Endothelial cell of umbilical vein (primary cell): ENCODE measurements at regions not wholly inside any gene's neighbourhood (a gene's known extent, or its start where the extent isn't known, plus 50 kb on each side); places are given as distances from the start of the nearest gene placed in this dataset.

Experiments
- BruUV-seq: library from RNA; stranded (reverse); fragments of 400-500 nt; replicated peaks from 2 replicates; lab custom pipeline; 2021; lab: Mats Ljungman, UMichigan
- CTCF ChIA-PET: fragments of 300-600, 350-600 bp; sonication (Branson Sonifier 250); formaldehyde crosslinking; loops from one replicate; lab custom pipeline; 2021; ENCODE audit warnings: antibody characterized with exemption, inconsistent platforms; lab: Charles Lee
- POLR2A ChIA-PET: fragments of 300-600, 350-600 bp; sonication (Branson Sonifier 250); formaldehyde crosslinking; loops from one replicate; lab custom pipeline; 2021; ENCODE audit warnings: antibody characterized with exemption, inconsistent platforms; lab: Charles Lee
- DNase-seq: peaks from one replicate; pipeline ENCODE4 v3.0.0-alpha.2; 2011; ENCODE audit warnings: low read depth, low spot score
- FAIRE-seq: peaks from 2 replicates; lab custom pipeline; 2011; peaks lifted over from hg19 to GRCh38; lab: Jason Lieb, UNC
- H2AFZ ChIP-seq: 2 replicates; pipeline ENCODE4 v1.6.0; 2012; ENCODE audit warnings: low read depth, low read length, control low read depth, inconsistent platforms
- H3K27ac ChIP-seq: 2 replicates; pipeline ENCODE4 v1.5.1; 2011; ENCODE audit warnings: low read depth, mild to moderate bottlenecking, control low read depth, low read length, moderate library complexity; ENCODE audit not compliant: insufficient read depth
- H3K27me3 ChIP-seq, 2 experiments: 2 replicates each; pipeline versions ENCODE4 v1.6.0 to v1.6.1; 2011; ENCODE audit warnings: low read length in 2 of 2, mixed read lengths in 1 of 2; ENCODE audit not compliant: control insufficient read depth in 2 of 2, insufficient read depth in 2 of 2
- H3K36me3 ChIP-seq, 2 experiments: 2 replicates in 1 of 2; 3 replicates in 1 of 2; pipeline ENCODE4 v1.5.1; 2011; ENCODE audit warnings: low read length in 2 of 2, mild to moderate bottlenecking in 1 of 2, moderate library complexity in 1 of 2; ENCODE audit not compliant: control insufficient read depth in 2 of 2, insufficient read depth in 2 of 2; ENCODE audit errors: extremely low read depth in 1 of 2
- H3K4me1 ChIP-seq: 3 replicates; pipeline ENCODE4 v1.5.1; 2011; ENCODE audit warnings: mild to moderate bottlenecking, low read length; ENCODE audit not compliant: control insufficient read depth, insufficient read depth; ENCODE audit errors: extremely low read depth
- H3K4me2 ChIP-seq: 2 replicates; pipeline ENCODE4 v1.6.1; 2011; ENCODE audit warnings: low read length, control low read depth, mixed read lengths; ENCODE audit not compliant: insufficient read depth
- H3K4me3 ChIP-seq, 3 experiments: fragments of 200-600 bp in 1 of 3; sonication (generic), shearing (Covaris generic) in 1 of 3; replicated peaks in 1 of 3; 2 replicates each; pipeline ENCODE4 v1.5.1; 2011 to 2016; ENCODE audit warnings: control low read depth in 3 of 3, low read length in 3 of 3, mild to moderate bottlenecking in 2 of 3, inconsistent platforms in 1 of 3, low read depth in 1 of 3, moderate library complexity in 1 of 3; ENCODE audit not compliant: insufficient read depth in 1 of 3
- H3K79me2 ChIP-seq: 2 replicates; pipeline ENCODE4 v1.6.0; 2012; ENCODE audit warnings: low read length, inconsistent platforms; ENCODE audit not compliant: control insufficient read depth, insufficient read depth
- H3K9ac ChIP-seq: replicated peaks from 2 replicates; pipeline ENCODE3; 2011; ENCODE audit warnings: low read length, control low read depth; ENCODE audit not compliant: insufficient read depth; ENCODE audit errors: extremely low read depth
- H3K9me1 ChIP-seq: replicated peaks from 3 replicates; pipeline ENCODE4 v1.6.0; 2011; ENCODE audit warnings: mild to moderate bottlenecking, low read length; ENCODE audit not compliant: control insufficient read depth, insufficient read depth; ENCODE audit errors: extremely low read depth
- H3K9me3 ChIP-seq: replicated peaks from 2 replicates; pipeline ENCODE4 v1.5.1; 2012; ENCODE audit warnings: low read length, inconsistent platforms; ENCODE audit not compliant: control insufficient read depth, insufficient read depth
- H4K20me1 ChIP-seq: replicated peaks from 2 replicates; pipeline ENCODE3; 2011; ENCODE audit warnings: mild to moderate bottlenecking, low read length; ENCODE audit not compliant: control insufficient read depth, insufficient read depth; ENCODE audit errors: extremely low read depth
- CTCF ChIP-seq, 2 donors: IDR thresholded peaks; 1 replicate in 1 of 2; 2 replicates in 1 of 2; pipeline ENCODE4 v1.5.1; 2011; ENCODE audit warnings: low read length in 2 of 2, mild to moderate bottlenecking in 2 of 2, moderate library complexity in 2 of 2, control low read depth in 1 of 2, inconsistent platforms in 1 of 2, low read depth in 1 of 2; ENCODE audit not compliant: insufficient read depth in 1 of 2; ENCODE audit errors: extremely low read depth in 1 of 2
- EZH2 ChIP-seq: IDR thresholded peaks from 2 replicates; pipeline ENCODE4 v1.6.1; 2012; ENCODE audit warnings: borderline replicate concordance, low read depth, mild to moderate bottlenecking, moderate library complexity, low read length, inconsistent platforms; ENCODE audit not compliant: severe bottlenecking
- FOS ChIP-seq: IDR thresholded peaks from 2 replicates; pipeline ENCODE4 v1.6.1; 2011; ENCODE audit warnings: mild to moderate bottlenecking, low read length, moderate library complexity, borderline replicate concordance; ENCODE audit not compliant: insufficient read depth
- GATA2 ChIP-seq: IDR thresholded peaks from 2 replicates; pipeline ENCODE4 v1.7.0; 2011; ENCODE audit warnings: low read depth, mild to moderate bottlenecking, moderate library complexity, mixed read lengths, low read length; ENCODE audit not compliant: insufficient read length, insufficient read depth
- JUN ChIP-seq: IDR thresholded peaks from 2 replicates; pipeline ENCODE4 v1.6.1; 2011; ENCODE audit warnings: borderline replicate concordance, low read depth; ENCODE audit not compliant: insufficient read length, insufficient read depth
- MAX ChIP-seq: IDR thresholded peaks from 2 replicates; pipeline ENCODE4 v1.6.1; 2011; ENCODE audit not compliant: insufficient read depth, insufficient read length
- MYC ChIP-seq: IDR thresholded peaks from one replicate; pipeline ENCODE4 v1.6.1; 2011; ENCODE audit warnings: mild to moderate bottlenecking, low read depth, low read length
- POLR2A ChIP-seq: IDR thresholded peaks from 2 replicates; pipeline ENCODE4 v1.6.1; 2012; ENCODE audit warnings: low read depth, mild to moderate bottlenecking, control low read depth, low read length
- POLR2AphosphoS5 ChIP-seq: IDR thresholded peaks from 2 replicates; pipeline ENCODE4 v1.6.1; 2012; ENCODE audit warnings: low read depth, mild to moderate bottlenecking, control low read depth, low read length, moderate library complexity; ENCODE audit not compliant: insufficient read depth
- dilution Hi-C: fragments of 300-500 bp; cut with MboI; formaldehyde crosslinking; loops from one replicate; pipeline ENCODE4 v1.15.0; 2019; ENCODE audit warnings: low sequenced_read_pairs; ENCODE audit not compliant: extremely low pct_ligation_motif_present
- intact Hi-C: fragments of 100-400 bp; cut with micrococcal nuclease; formaldehyde crosslinking; loops from one replicate; pipeline ENCODE4 v1.10.0; 2022

GRCh38 chr7:17462131-17462631, 163.7 kb downstream of the AHR start:
- Histone ChIP-seq H3K4me2 (no peak overlapping the region), H3K27me3 (no peaks in the 10 kb centered on the region), H3K9me3 (no peaks in the 10 kb centered on the region), H3K9ac (no peak overlapping the region), H3K9me1 (no peaks in the 10 kb centered on the region), H3K36me3 (no peaks in the 10 kb centered on the region), H3K4me3 (no peak overlapping the region), H2AFZ (no peak overlapping the region), H3K4me1 (peaks cover 7% of the 10 kb centered on the region), H3K27ac (no peak overlapping the region), H4K20me1 (no peaks in the 10 kb centered on the region), H3K79me2 (no peaks in the 10 kb centered on the region)
- DNase-seq: no peak
- FAIRE-seq: no peak
- ChIA-PET POLR2A (no interaction called here), CTCF (no interaction called here)
- TF ChIP-seq MYC: no peak
- TF ChIP-seq FOS: no peak
- TF ChIP-seq EZH2: no peak
- TF ChIP-seq GATA2: no peak
- no peak for TF ChIP-seq MAX
- TF ChIP-seq JUN: no peak
- no peak for TF ChIP-seq POLR2A
- no peak for TF ChIP-seq CTCF (IDR thresholded peaks at IDR 0.05; ENCODE audit: extremely low read depth in 1 of 2, insufficient read depth in 1 of 2, low read depth in 1 of 2, low read length in 2 of 2)
- no peak for TF ChIP-seq POLR2AphosphoS5
- dilution Hi-C loops (no loop called here), intact Hi-C loops (loop anchor here (2.0 to 5.0 kb wide), 2 partner anchors 17 to 160 kb away; no protein-coding TSS in a partner anchor)
- no TSS peak for BruUV-seq
